A549 (cell line): ENCODE measurements at regions not wholly inside any gene's neighbourhood (a gene's known extent, or its start where the extent isn't known, plus 50 kb on each side); places are given as distances from the start of the nearest gene placed in this dataset.

Source experiments
- CTCF ChIP-seq: fragments of >200 bp; sonication (Bioruptor Twin); formaldehyde crosslinking; IDR thresholded peaks from 3 replicates; pipeline ENCODE4 v1.5.1; 2016
- ELK1 ChIP-seq: fragments of 150-350 bp; IDR thresholded peaks from 2 replicates; pipeline ENCODE4 v1.6.1; 2014; ENCODE audit warnings: low read depth, mild to moderate bottlenecking, low read length
- POLR2A ChIP-seq: IDR thresholded peaks from 2 replicates; pipeline ENCODE4 v1.6.1; 2012; ENCODE audit warnings: mild to moderate bottlenecking, low read length

- TF ChIP-seq ELK1 (no peak), POLR2A (no peak), CTCF (no peak)
These were observed 86.2 kb upstream of the PLXNC1 start for GRCh38 chr12:94062194-94062593.
